HCT116 (cell line): ENCODE measurements at regions not wholly inside any gene's neighbourhood (a gene's known extent, or its start where the extent isn't known, plus 50 kb on each side); places are given as distances from the start of the nearest gene placed in this dataset.

Experiments
- ATAC-seq: fragments of 200-7000 bp; cut with Tn5 transposase; 2 replicates; pipeline ENCODE4 v1.9.1; 2020; ENCODE audit warnings: mild to moderate bottlenecking, moderate library complexity
- BruUV-seq: library from RNA; stranded (reverse); fragments of 400-500 nt; replicated peaks from 2 replicates; lab custom pipeline; 2021; lab: Mats Ljungman, UMichigan
- CTCF ChIA-PET: fragments of 300-600 bp; sonication (Branson Sonifier 250); formaldehyde crosslinking; loops from one replicate; lab custom pipeline; 2021; ENCODE audit warnings: antibody characterized with exemption; lab: Charles Lee
- POLR2A ChIA-PET: fragments of 300-600, 350-600 bp; sonication (Branson Sonifier 250); formaldehyde crosslinking; loops from one replicate; lab custom pipeline; 2021; ENCODE audit warnings: antibody characterized with exemption; lab: Charles Lee
- RAD21 ChIA-PET, 2 experiments: fragments of 300-600 bp; sonication (Branson Sonifier 250); formaldehyde crosslinking; loops; one replicate each; lab custom pipeline; 2023; ENCODE audit warnings: low total read pairs in 2 of 2; ENCODE audit not compliant: uncharacterized antibody in 2 of 2, unreplicated experiment in 2 of 2, low non-redundant PET in 1 of 2; lab: Charles Lee
- DNase-seq: peaks from one replicate; pipeline ENCODE4 v3.0.0-alpha.2; 2010; ENCODE audit warnings: low read depth, low spot score
- H2AFZ ChIP-seq: fragments of 200-600 bp; shearing (Covaris generic), sonication (generic); 2 replicates; pipeline ENCODE4 v1.6.1; 2017; ENCODE audit warnings: low read depth, mixed run types, mixed read lengths, antibody characterized with exemption, low read length; ENCODE audit not compliant: poor library complexity, severe bottlenecking
- H3K27ac ChIP-seq: 2 replicates; pipeline ENCODE4 v1.5.1; 2012; ENCODE audit warnings: low read depth, low read length
- H3K27me3 ChIP-seq: fragments of 200-600 bp; sonication (generic); 2 replicates; pipeline ENCODE4 v1.6.1; 2016; ENCODE audit warnings: mixed run types, low read length, mixed read lengths; ENCODE audit not compliant: insufficient read depth
- H3K36me3 ChIP-seq, 2 experiments: fragments of 200-500 bp in 1 of 2; fragments of 200-600 bp in 1 of 2; sonication (Bioruptor generic) in 1 of 2; sonication (generic) in 1 of 2; 2 replicates each; pipeline versions ENCODE4 v1.5.1 to v1.6.1; 2014 to 2016; ENCODE audit warnings: low read length in 2 of 2, inconsistent platforms in 1 of 2, mixed read lengths in 1 of 2, mixed run types in 1 of 2; ENCODE audit not compliant: insufficient read depth in 2 of 2, control insufficient read depth in 1 of 2
- H3K4me1 ChIP-seq, 2 experiments: fragments of 200-600 bp in 1 of 2; sonication (generic) in 1 of 2; 2 replicates each; pipeline versions ENCODE4 v1.5.1 to v1.6.1; 2012 to 2017; ENCODE audit warnings: low read length in 2 of 2, inconsistent platforms in 1 of 2, mild to moderate bottlenecking in 1 of 2, mixed read lengths in 1 of 2, mixed run types in 1 of 2, moderate library complexity in 1 of 2; ENCODE audit not compliant: insufficient read depth in 2 of 2, control insufficient read depth in 1 of 2
- H3K4me2 ChIP-seq: fragments of 200-600 bp; sonication (generic); 2 replicates; pipeline ENCODE4 v1.6.1; 2017; ENCODE audit warnings: mixed run types, low read length, mixed read lengths
- H3K4me3 ChIP-seq, 2 experiments: fragments of 200-600 bp in 1 of 2; sonication (generic) in 1 of 2; replicated peaks in 1 of 2; 2 replicates each; pipeline ENCODE4 v1.5.1; 2011 to 2016; ENCODE audit warnings: low read length in 2 of 2, control low read depth in 1 of 2, low read depth in 1 of 2, mild to moderate bottlenecking in 1 of 2, mixed read lengths in 1 of 2, mixed run types in 1 of 2
- H3K79me2 ChIP-seq: fragments of 200-600 bp; sonication (generic); 2 replicates; pipeline ENCODE4 v1.6.1; 2017; ENCODE audit warnings: mild to moderate bottlenecking, mixed run types, low read length, moderate library complexity, mixed read lengths; ENCODE audit not compliant: insufficient read depth
- H3K9ac ChIP-seq: fragments of 200-600 bp; sonication (generic); 2 replicates; pipeline ENCODE4 v1.6.1; 2016; ENCODE audit warnings: low read length, mixed read lengths
- H3K9me2 ChIP-seq: fragments of 200-600 bp; sonication (generic), shearing (Covaris generic); 2 replicates; pipeline ENCODE4 v1.6.1; 2017; ENCODE audit warnings: mixed run types, mild to moderate bottlenecking, moderate library complexity; ENCODE audit not compliant: insufficient read depth
- H3K9me3 ChIP-seq, 2 experiments: fragments of 200-500 bp in 1 of 2; fragments of 200-600 bp in 1 of 2; sonication (Bioruptor generic) in 1 of 2; sonication (generic) in 1 of 2; 2 replicates each; pipeline ENCODE4 v1.6.1; 2014 to 2017; ENCODE audit warnings: low read length in 2 of 2, mixed read lengths in 2 of 2, inconsistent platforms in 1 of 2, low read depth in 1 of 2, mild to moderate bottlenecking in 1 of 2, mixed run types in 1 of 2, moderate library complexity in 1 of 2; ENCODE audit not compliant: control insufficient read depth in 1 of 2, insufficient read depth in 1 of 2
- H4K20me1 ChIP-seq: fragments of 200-600 bp; sonication (generic), shearing (Covaris generic); 2 replicates; pipeline ENCODE4 v1.6.1; 2017; ENCODE audit warnings: mixed run types, mild to moderate bottlenecking, moderate library complexity; ENCODE audit not compliant: insufficient read depth
- ATF3 ChIP-seq: IDR thresholded peaks from 2 replicates; pipeline ENCODE4 v1.6.1; 2012
- CEBPB ChIP-seq: IDR thresholded peaks from 2 replicates; pipeline ENCODE4 v1.6.1; 2012; ENCODE audit warnings: low read depth
- EGR1 ChIP-seq: IDR thresholded peaks from 2 replicates; pipeline ENCODE4 v1.6.1; 2012; ENCODE audit warnings: low read depth
- ELF1 ChIP-seq: IDR thresholded peaks from 2 replicates; pipeline ENCODE4 v1.6.1; 2012; ENCODE audit warnings: low read depth, borderline replicate concordance
- FOSL1 ChIP-seq: IDR thresholded peaks from 2 replicates; pipeline ENCODE4 v1.6.1; 2012; ENCODE audit warnings: low read depth
- MAX ChIP-seq: IDR thresholded peaks from 2 replicates; pipeline ENCODE4 v1.6.1; 2012
- POLR2AphosphoS5 ChIP-seq: IDR thresholded peaks from 2 replicates; pipeline ENCODE4 v1.6.1; 2011; ENCODE audit warnings: mild to moderate bottlenecking, low read depth, low read length, moderate library complexity
- RAD21 ChIP-seq: IDR thresholded peaks from 2 replicates; pipeline ENCODE4 v1.6.1; 2012; ENCODE audit warnings: low read depth, mild to moderate bottlenecking
- REST ChIP-seq: IDR thresholded peaks from 2 replicates; pipeline ENCODE4 v1.6.1; 2012; ENCODE audit warnings: low read depth
- SIN3A ChIP-seq: IDR thresholded peaks from 2 replicates; pipeline ENCODE4 v1.6.1; 2012; ENCODE audit warnings: low read depth
- SP1 ChIP-seq: IDR thresholded peaks from 2 replicates; pipeline ENCODE4 v1.6.1; 2012; ENCODE audit warnings: low read depth
- SRF ChIP-seq: IDR thresholded peaks from 2 replicates; pipeline ENCODE4 v1.6.1; 2012; ENCODE audit warnings: low read depth
- TCF7L2 ChIP-seq: IDR thresholded peaks from 2 replicates; pipeline ENCODE4 v1.7.0; 2011; ENCODE audit warnings: borderline replicate concordance, inconsistent platforms; ENCODE audit not compliant: insufficient read depth, insufficient read length; ENCODE audit errors: extremely low read depth
- intact Hi-C: fragments of 100-400 bp; cut with micrococcal nuclease; formaldehyde crosslinking; loops from 2 replicates; pipeline ENCODE4 v1.10.0; 2022

GRCh38 chr16:75987323-75987722, 261.0 kb upstream of the CPHXL start (continued):
- TF ChIP-seq FOSL1 (no peak), MAX (no peak), ATF3 (no peak), RAD21 (no peak)

GRCh38 chr16:75996491-75996890, 270.2 kb upstream of the CPHXL start:
- Histone ChIP-seq H3K27me3 (no peaks in the 10 kb centered on the region), H3K4me1 (no peaks in the 10 kb centered on the region), H3K9ac (no peak overlapping the region)
- no peak for ATAC-seq
- no peak for TF ChIP-seq TCF7L2
- TF ChIP-seq SIN3A: no peak
- TF ChIP-seq, all 23 proteins: peak for 0
- intact Hi-C loops: no loop called here
- POLR2A ChIA-PET: no interaction called here
- Histone ChIP-seq H4K20me1 (no peaks in the 10 kb centered on the region), H3K9me2 (no peaks in the 10 kb centered on the region), H3K4me2 (no peak overlapping the region), H2AFZ (no peak overlapping the region), H3K27ac (no peak overlapping the region), H3K4me3 (no peak overlapping the region), H3K79me2 (no peaks in the 10 kb centered on the region), H3K36me3 (no peaks in the 10 kb centered on the region), H3K9me3 (no peaks in the 10 kb centered on the region)
- BruUV-seq: no TSS peak
- RAD21 ChIA-PET: no interaction called here
- CTCF ChIA-PET: no interaction called here
- no peak for DNase-seq

GRCh38 chr16:75997606-75998005, 271.3 kb upstream of the CPHXL start:
- DNase-seq: no peak
- TF ChIP-seq CEBPB: no peak
- TF ChIP-seq SIN3A: no peak
- no peak for TF ChIP-seq ELF1
- TF ChIP-seq ATF3: no peak
- TF ChIP-seq TCF7L2: no peak
- TF ChIP-seq REST: no peak
- no peak for TF ChIP-seq SP1
- TF ChIP-seq SRF: no peak
- no peak for TF ChIP-seq MAX
- TF ChIP-seq FOSL1: no peak
- no peak for TF ChIP-seq EGR1
- no peak for TF ChIP-seq POLR2AphosphoS5

More at GRCh38 chr16:75997606-75998005, 271.3 kb upstream of the CPHXL start:
- ATAC-seq: no peak
- POLR2A ChIA-PET: no interaction called here
- Histone ChIP-seq H4K20me1 (no peaks in the 10 kb centered on the region), H3K9ac (no peak overlapping the region), H3K27me3 (no peaks in the 10 kb centered on the region), H3K4me1 (no peaks in the 10 kb centered on the region), H3K9me2 (no peaks in the 10 kb centered on the region), H3K4me3 (no peak overlapping the region), H3K27ac (no peak overlapping the region), H3K79me2 (no peaks in the 10 kb centered on the region), H3K9me3 (no peaks in the 10 kb centered on the region), H3K36me3 (no peaks in the 10 kb centered on the region), H2AFZ (no peak overlapping the region), H3K4me2 (no peak overlapping the region)
- RAD21 ChIA-PET: no interaction called here
- intact Hi-C loops: no loop called here
- BruUV-seq: no TSS peak
- CTCF ChIA-PET: no interaction called here
